H1 (cell line): ENCODE measurements at regions not wholly inside any gene's neighbourhood (a gene's known extent, or its start where the extent isn't known, plus 50 kb on each side); places are given as distances from the start of the nearest gene placed in this dataset.

Experiments
- CTCF ChIA-PET: fragments of 300-600 bp; sonication (Branson Sonifier 250); formaldehyde crosslinking; loops from one replicate; lab custom pipeline; 2021; ENCODE audit not compliant: partially characterized antibody; lab: Charles Lee
- POLR2A ChIA-PET: fragments of 300-600 bp; sonication (Branson Sonifier 250); formaldehyde crosslinking; loops from one replicate; lab custom pipeline; 2021; ENCODE audit warnings: inconsistent platforms; ENCODE audit not compliant: partially characterized antibody; lab: Charles Lee
- DNase-seq, 2 experiments: peaks; one replicate each; pipeline versions ENCODE4 v3.0.0 to v3.0.0-alpha.2; 2010 to 2022; ENCODE audit warnings: low spot score in 2 of 2, low read depth in 1 of 2, mixed read lengths in 1 of 2
- FAIRE-seq: peaks from 2 replicates; lab custom pipeline; 2011; peaks lifted over from hg19 to GRCh38; lab: Jason Lieb, UNC
- H2AFZ ChIP-seq: 2 replicates; pipeline ENCODE4 v1.8.1; 2012; ENCODE audit warnings: low read length, inconsistent platforms
- H2AK5ac ChIP-seq: 2 replicates; pipeline ENCODE4 v1.6.1; 2013; ENCODE audit warnings: low read depth, low read length
- H2BK120ac ChIP-seq: replicated peaks from 2 replicates; pipeline ENCODE3; 2013; ENCODE audit warnings: low read depth, low read length, inconsistent platforms
- H2BK12ac ChIP-seq: 2 replicates; pipeline ENCODE4 v1.6.1; 2013; ENCODE audit warnings: low read depth, low read length
- H2BK15ac ChIP-seq: 2 replicates; pipeline ENCODE4 v1.6.1; 2013; ENCODE audit warnings: low read length
- H2BK20ac ChIP-seq: 2 replicates; pipeline ENCODE4 v1.6.1; 2013; ENCODE audit warnings: low read length
- H2BK5ac ChIP-seq: 2 replicates; pipeline ENCODE4 v1.6.1; 2013; ENCODE audit warnings: low read depth, low read length
- H3K14ac ChIP-seq: 2 replicates; pipeline ENCODE4 v1.6.1; 2013; ENCODE audit warnings: inconsistent platforms; ENCODE audit not compliant: insufficient read length
- H3K18ac ChIP-seq: 2 replicates; pipeline ENCODE4 v1.6.1; 2013; ENCODE audit warnings: low read length; ENCODE audit errors: extremely low read depth
- H3K23ac ChIP-seq: 2 replicates; pipeline ENCODE4 v1.6.1; 2013; ENCODE audit warnings: inconsistent platforms; ENCODE audit not compliant: insufficient read length
- H3K23me2 ChIP-seq: 2 replicates; pipeline ENCODE4 v1.6.1; 2013; ENCODE audit warnings: low read depth, low read length
- H3K27ac ChIP-seq: 2 replicates; pipeline ENCODE4 v1.6.1; 2011; ENCODE audit warnings: low read depth, low read length, inconsistent platforms
- H3K27me3 ChIP-seq, 4 experiments: replicated peaks in 1 of 4; 1 replicate in 1 of 4; 2 replicates in 3 of 4; pipeline versions ENCODE4 v1.6.1 to v1.8.1; 2011 to 2013; ENCODE audit warnings: low read length in 3 of 4, mild to moderate bottlenecking in 3 of 4, inconsistent platforms in 2 of 4, mixed read lengths in 2 of 4, moderate library complexity in 1 of 4; ENCODE audit not compliant: control insufficient read depth in 3 of 4, insufficient read depth in 3 of 4; ENCODE audit errors: extremely low read depth in 1 of 4
- H3K36me3 ChIP-seq, 4 experiments: 2 replicates each; pipeline versions ENCODE4 v1.6.1 to v1.8.1; 2011 to 2013; ENCODE audit warnings: mild to moderate bottlenecking in 4 of 4, low read length in 3 of 4, moderate library complexity in 2 of 4, control low read depth in 1 of 4, inconsistent platforms in 1 of 4; ENCODE audit not compliant: insufficient read depth in 4 of 4, control insufficient read depth in 2 of 4
- H3K4ac ChIP-seq: replicated peaks from 2 replicates; pipeline ENCODE3; 2013; ENCODE audit warnings: low read length, low read depth, mixed read lengths, inconsistent platforms; ENCODE audit not compliant: insufficient read length
- H3K4me1 ChIP-seq, 4 experiments: replicated peaks in 1 of 4; 1 replicate in 1 of 4; 2 replicates in 3 of 4; pipeline versions ENCODE4 v1.6.1 to v1.8.1; 2011 to 2013; ENCODE audit warnings: low read length in 3 of 4, inconsistent platforms in 2 of 4, mixed read lengths in 1 of 4; ENCODE audit not compliant: insufficient read depth in 4 of 4, control insufficient read depth in 3 of 4
- H3K4me2 ChIP-seq, 2 experiments: 2 replicates each; pipeline versions ENCODE4 v1.6.1 to v1.8.1; 2011 to 2013; ENCODE audit warnings: low read depth in 2 of 2, low read length in 2 of 2, control low read depth in 1 of 2, inconsistent platforms in 1 of 2, mild to moderate bottlenecking in 1 of 2; ENCODE audit not compliant: insufficient read depth in 1 of 2
- H3K4me3 ChIP-seq, 4 experiments: fragments of 200-600, 300-600 bp in 1 of 4; sonication (generic), shearing (Covaris generic), sonication (Bioruptor Twin) in 1 of 4; 2 replicates each; pipeline versions ENCODE4 v1.5.1 to v1.8.1; 2011 to 2016; ENCODE audit warnings: low read length in 4 of 4, low read depth in 3 of 4, control low read depth in 2 of 4, inconsistent platforms in 2 of 4, mild to moderate bottlenecking in 2 of 4, mixed read lengths in 1 of 4, moderate library complexity in 1 of 4; ENCODE audit not compliant: insufficient read depth in 2 of 4; ENCODE audit errors: extremely low read depth in 1 of 4
- H3K56ac ChIP-seq: replicated peaks from 2 replicates; pipeline ENCODE3; 2013; ENCODE audit warnings: low read depth, mild to moderate bottlenecking, mixed read lengths, low read length, inconsistent platforms; ENCODE audit not compliant: insufficient read length
- H3K79me1 ChIP-seq: 2 replicates; pipeline ENCODE4 v1.6.1; 2013; ENCODE audit warnings: low read depth, low read length, control low read depth
- H3K79me2 ChIP-seq, 2 experiments: 2 replicates each; pipeline versions ENCODE4 v1.6.1 to v1.8.1; 2012 to 2013; ENCODE audit warnings: low read length in 2 of 2, mild to moderate bottlenecking in 2 of 2, inconsistent platforms in 1 of 2; ENCODE audit not compliant: insufficient read depth in 2 of 2, control insufficient read depth in 1 of 2
- H3K9ac ChIP-seq, 4 experiments: replicated peaks in 1 of 4; 1 replicate in 1 of 4; 2 replicates in 3 of 4; pipeline versions ENCODE4 v1.6.1 to v1.8.1; 2011 to 2013; ENCODE audit warnings: low read depth in 3 of 4, low read length in 3 of 4, control low read depth in 2 of 4, mild to moderate bottlenecking in 2 of 4, moderate library complexity in 2 of 4, inconsistent platforms in 1 of 4; ENCODE audit errors: extremely low read depth in 1 of 4
- H3K9me3 ChIP-seq, 2 experiments: 2 replicates each; pipeline versions ENCODE4 v1.6.1 to v1.8.1; 2012 to 2013; ENCODE audit warnings: mild to moderate bottlenecking in 2 of 2, moderate library complexity in 2 of 2, control low read depth in 1 of 2, inconsistent platforms in 1 of 2, low read depth in 1 of 2, low read length in 1 of 2, mixed read lengths in 1 of 2; ENCODE audit not compliant: insufficient read depth in 2 of 2
- H4K20me1 ChIP-seq, 2 experiments: replicated peaks in 1 of 2; 2 replicates each; pipeline versions ENCODE3 to v1.8.1; 2011 to 2013; ENCODE audit warnings: inconsistent platforms in 2 of 2, low read length in 2 of 2, mild to moderate bottlenecking in 1 of 2; ENCODE audit not compliant: insufficient read depth in 2 of 2, control insufficient read depth in 1 of 2
- H4K5ac ChIP-seq: 2 replicates; pipeline ENCODE4 v1.6.1; 2013; ENCODE audit warnings: low read length, low read depth, mixed read lengths, inconsistent platforms; ENCODE audit not compliant: insufficient read length
- H4K8ac ChIP-seq: 2 replicates; pipeline ENCODE4 v1.8.0; 2013; ENCODE audit warnings: mild to moderate bottlenecking, moderate library complexity, low read length, inconsistent platforms; ENCODE audit not compliant: insufficient read depth; ENCODE audit errors: extremely low read depth
- H4K91ac ChIP-seq: replicated peaks from 2 replicates; pipeline ENCODE3; 2013; ENCODE audit warnings: low read length, mixed read lengths, inconsistent platforms; ENCODE audit not compliant: insufficient read length
- CEBPB ChIP-seq: IDR thresholded peaks from 2 replicates; pipeline ENCODE4 v1.6.1; 2012; ENCODE audit warnings: low read depth, low read length
- CHD1 ChIP-seq: IDR thresholded peaks from 2 replicates; pipeline ENCODE4 v1.6.1; 2012; ENCODE audit warnings: low read depth, low read length, improper control_type of control experiment
- EP300 ChIP-seq, 2 experiments: IDR thresholded peaks; 1 replicate in 1 of 2; 2 replicates in 1 of 2; pipeline ENCODE4 v1.6.1; 2011 to 2012; ENCODE audit warnings: low read depth in 2 of 2, low read length in 2 of 2, mild to moderate bottlenecking in 2 of 2, borderline replicate concordance in 1 of 2, inconsistent platforms in 1 of 2, moderate library complexity in 1 of 2
- EZH2 ChIP-seq: fragments of 200-600 bp; sonication (generic); IDR thresholded peaks from 2 replicates; pipeline ENCODE4 v1.7.1; 2012; ENCODE audit warnings: low read depth, mild to moderate bottlenecking, moderate library complexity, low read length, inconsistent platforms; ENCODE audit not compliant: severe bottlenecking
- GABPA ChIP-seq: IDR thresholded peaks from 2 replicates; pipeline ENCODE4 v1.6.1; 2011; ENCODE audit warnings: mild to moderate bottlenecking, low read length, moderate library complexity, borderline replicate concordance; ENCODE audit not compliant: insufficient read depth
- GTF2F1 ChIP-seq: IDR thresholded peaks from 2 replicates; pipeline ENCODE4 v1.6.1; 2012; ENCODE audit warnings: low read depth, low read length, improper control_type of control experiment, borderline replicate concordance
- MAFK ChIP-seq: IDR thresholded peaks from 2 replicates; pipeline ENCODE4 v1.6.1; 2012; ENCODE audit warnings: low read depth, mild to moderate bottlenecking, improper control_type of control experiment, low read length
- NANOG ChIP-seq: IDR thresholded peaks from 2 replicates; pipeline ENCODE4 v1.6.1; 2011; ENCODE audit warnings: low read length, low read depth, mild to moderate bottlenecking, inconsistent platforms; ENCODE audit not compliant: insufficient read depth, poor library complexity, severe bottlenecking
- RAD21 ChIP-seq, 2 experiments: IDR thresholded peaks in 1 of 2; conservative IDR thresholded peaks in 1 of 2; 2 replicates each; pipeline ENCODE4 v1.6.1; 2011; ENCODE audit warnings: low read depth in 2 of 2, low read length in 2 of 2, improper control_type of control experiment in 1 of 2, inconsistent platforms in 1 of 2, mild to moderate bottlenecking in 1 of 2, moderate library complexity in 1 of 2
- RFX5 ChIP-seq: IDR thresholded peaks from 2 replicates; pipeline ENCODE4 v1.6.1; 2011; ENCODE audit warnings: low read depth, low read length, improper control_type of control experiment, borderline replicate concordance
- RXRA ChIP-seq: IDR thresholded peaks from 2 replicates; pipeline ENCODE4 v1.6.1; 2011; ENCODE audit warnings: low read depth, mild to moderate bottlenecking, low read length, moderate library complexity; ENCODE audit not compliant: insufficient read depth
- SIX5 ChIP-seq: IDR thresholded peaks from 2 replicates; pipeline ENCODE4 v1.6.1; 2011; ENCODE audit warnings: mild to moderate bottlenecking, low read depth, low read length
- SP4 ChIP-seq: IDR thresholded peaks from 2 replicates; pipeline ENCODE4 v1.6.1; 2012; ENCODE audit warnings: low read length, inconsistent platforms
- SRF ChIP-seq: IDR thresholded peaks from 2 replicates; pipeline ENCODE4 v1.6.1; 2011; ENCODE audit warnings: mild to moderate bottlenecking, low read depth, low read length, moderate library complexity
- TBP ChIP-seq: IDR thresholded peaks from 2 replicates; pipeline ENCODE4 v1.6.1; 2011; ENCODE audit warnings: low read depth, low read length, improper control_type of control experiment
- TEAD4 ChIP-seq: IDR thresholded peaks from 2 replicates; pipeline ENCODE4 v1.6.1; 2012; ENCODE audit warnings: low read depth, low read length, inconsistent platforms, mixed read lengths
- WGBS, 2 experiments: shearing (Covaris generic) in 1 of 2; methylation state at CpG; one replicate each; pipeline versions ENCODE4 v1.1.6 to v1.1.7; 2013 to 2015; ENCODE audit warnings: low lambda C conversion rate in 2 of 2, mixed read lengths in 2 of 2, inconsistent platforms in 1 of 2, low coverage in 1 of 2, missing lambda C conversion rate in 1 of 2; ENCODE audit not compliant: insufficient replicate concordance in 2 of 2, insufficient coverage in 1 of 2, insufficient read length in 1 of 2; ENCODE audit errors: extremely low coverage in 1 of 2, missing lambda C conversion rate in 1 of 2; 5-methylcytosine and 5-hydroxymethylcytosine counted together

DNA sequence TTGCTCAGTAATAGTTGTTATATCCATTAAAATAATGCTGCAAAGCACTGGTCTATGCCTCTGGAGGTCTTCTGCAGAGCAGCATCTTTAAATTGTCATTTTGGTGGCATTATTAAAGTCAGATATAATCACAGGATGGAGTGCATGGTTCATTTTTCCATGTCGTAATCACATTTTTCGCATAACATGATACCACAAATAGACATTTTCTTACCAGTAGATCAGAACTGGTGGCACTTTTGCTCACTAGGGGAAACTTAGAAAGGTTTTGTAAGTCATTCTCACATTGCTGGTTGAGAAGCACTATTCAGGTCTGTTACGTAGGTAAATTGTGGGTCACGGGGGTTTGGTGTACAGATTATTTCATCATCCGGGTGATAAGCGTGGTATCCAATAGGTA is 484.5 kb upstream of the PRKX start:
- no peak overlapping the region for H3K27ac ChIP-seq
- no peak overlapping the region for H3K23ac ChIP-seq

More for the DNA sequence above, 484.5 kb upstream of the PRKX start:
- ChIA-PET CTCF (no interaction called here), POLR2A (no interaction called here)
- FAIRE-seq (no peak), DNase-seq (no peak)
- no peak overlapping the region for H2BK12ac ChIP-seq
- no peaks in the 10 kb centered on the region for H3K9me3 ChIP-seq
- H3K23me2 ChIP-seq = peaks cover 2% of the 10 kb centered on the region; the same call in 1 of the 2 replicates
- no peak overlapping the region for H2BK5ac ChIP-seq
- H2AK5ac ChIP-seq = no peak overlapping the region
- no peak overlapping the region for H2BK15ac ChIP-seq
- H2BK120ac ChIP-seq = no peak overlapping the region
- no peak overlapping the region for H2BK20ac ChIP-seq
- H3K4me2 ChIP-seq = no peak overlapping the region
- H3K79me1 ChIP-seq = no peaks in the 10 kb centered on the region
- H3K79me2 ChIP-seq = no peaks in the 10 kb centered on the region
- no peak overlapping the region for H3K9ac ChIP-seq
- no peaks in the 10 kb centered on the region for H3K27me3 ChIP-seq
- TF ChIP-seq EP300 (IDR thresholded peaks at IDR 0.05; ENCODE audit: borderline replicate concordance in 1 of 2, low read depth in 2 of 2, low read length in 2 of 2) (no peak), GABPA (no peak), RFX5 (no peak), NANOG (no peak), RXRA (no peak), SRF (no peak), SIX5 (no peak), TEAD4 (no peak), MAFK (no peak), SP4 (no peak), CHD1 (no peak), TBP (no peak), CEBPB (no peak), GTF2F1 (no peak), RAD21 (IDR thresholded peaks at IDR 0.05 in 1 of 2, conservative IDR thresholded peaks at IDR 0.05 in 1 of 2; ENCODE audit: low read depth in 2 of 2, low read length in 2 of 2) (no peak), EZH2 (no peak)
- no peak overlapping the region for H3K4ac ChIP-seq
- no peak overlapping the region for H3K14ac ChIP-seq
- no peak overlapping the region for H4K91ac ChIP-seq
- H4K5ac ChIP-seq = no peak overlapping the region
- no peaks in the 10 kb centered on the region for H4K20me1 ChIP-seq
- no peak overlapping the region for H3K4me3 ChIP-seq
- H4K8ac ChIP-seq = no peak overlapping the region
- H3K18ac ChIP-seq = no peak overlapping the region
- 95% methylated on average over 6 of the region's 6 CpGs; no CpG with 5 or more reads in 1 of the 2 experiments for WGBS, 2 experiments
- H3K36me3 ChIP-seq = no peaks in the 10 kb centered on the region
- H2AFZ ChIP-seq = no peak overlapping the region
- H3K56ac ChIP-seq = no peak overlapping the region
- H3K4me1 ChIP-seq = no peaks in the 10 kb centered on the region
